A549 (cell line): ENCODE measurements at regions not wholly inside any gene's neighbourhood (a gene's known extent, or its start where the extent isn't known, plus 50 kb on each side); places are given as distances from the start of the nearest gene placed in this dataset.

ENCODE experiments used
- ATAC-seq, 2 experiments: fragments of 200-7000 bp in 1 of 2; fragments of >200 bp in 1 of 2; cut with Nextera tagmentation in 1 of 2; cut with Tn5 transposase in 1 of 2; 3 replicates each; pipeline versions ENCODE4 v1.8.0 to v1.9.1; 2018 to 2020; ENCODE audit warnings: mild to moderate bottlenecking in 1 of 2, moderate library complexity in 1 of 2
- CTCF ChIA-PET: fragments of 300-600 bp; sonication (Branson Sonifier 250); formaldehyde crosslinking; extraction: SDS; loops from one replicate; lab custom pipeline; 2021; ENCODE audit warnings: antibody characterized with exemption, inconsistent platforms; lab: Yijun Ruan, JAX
- POLR2A ChIA-PET: fragments of 350-600 bp; formaldehyde crosslinking; extraction: SDS; loops from one replicate; lab custom pipeline; 2021; ENCODE audit warnings: antibody characterized with exemption, inconsistent platforms; lab: Yijun Ruan, JAX
- DNase-seq, 2 experiments: peaks; one replicate each; pipeline versions ENCODE4 v3.0.0 to v3.0.0-alpha.2; 2011 to 2016; ENCODE audit warnings: low read depth in 1 of 2, low spot score in 1 of 2
- FAIRE-seq: peaks from 2 replicates; lab custom pipeline; 2011; peaks lifted over from hg19 to GRCh38; lab: Jason Lieb, UNC
- H3K27ac ChIP-seq, 2 experiments: fragments of >200 bp; sonication (Bioruptor Twin); formaldehyde crosslinking; 3 replicates each; pipeline ENCODE4 v1.5.1; 2016 to 2017
- H3K4me1 ChIP-seq: fragments of >200 bp; sonication (Bioruptor Twin); formaldehyde crosslinking; 3 replicates; pipeline ENCODE4 v1.6.1; 2016
- H3K4me2 ChIP-seq: fragments of >200 bp; sonication (Bioruptor Twin); formaldehyde crosslinking; 3 replicates; pipeline ENCODE4 v1.6.1; 2016
- H3K4me3 ChIP-seq: fragments of >200 bp; sonication (Bioruptor Twin); formaldehyde crosslinking; 3 replicates; pipeline ENCODE4 v1.5.1; 2016
- H3K9me3 ChIP-seq: fragments of >200 bp; sonication (Bioruptor Twin); formaldehyde crosslinking; 3 replicates; pipeline ENCODE4 v1.6.1; 2016
- ATOH8 ChIP-seq: fragments of 250-450 bp; sonication (Bioruptor Pico); IDR thresholded peaks from 2 replicates; pipeline ENCODE4 v1.5.0; 2020; ENCODE audit warnings: low read depth, mild to moderate bottlenecking, moderate library complexity
- BHLHE40 ChIP-seq: IDR thresholded peaks from 2 replicates; pipeline ENCODE4 v1.6.1; 2012; ENCODE audit warnings: low read depth, low read length, inconsistent platforms
- CHD2 ChIP-seq: fragments of 150-350 bp; IDR thresholded peaks from 2 replicates; pipeline ENCODE4 v1.6.1; 2014; ENCODE audit warnings: low read length; ENCODE audit not compliant: partially characterized antibody
- CHD4 ChIP-seq: fragments of 200-600 bp; sonication (generic); IDR thresholded peaks from 2 replicates; pipeline ENCODE4 v1.6.1; 2016; ENCODE audit warnings: antibody characterized with exemption, mild to moderate bottlenecking, borderline replicate concordance
- EHF ChIP-seq: fragments of 250-450 bp; sonication (Bioruptor Pico); IDR thresholded peaks from 2 replicates; pipeline ENCODE4 v1.5.0; 2020; ENCODE audit warnings: mild to moderate bottlenecking
- ESRRA ChIP-seq: fragments of 150-350 bp; IDR thresholded peaks from 2 replicates; pipeline ENCODE4 v1.6.1; 2014; ENCODE audit warnings: mild to moderate bottlenecking, low read length, borderline replicate concordance
- FOSB ChIP-seq: fragments of 250-450 bp; sonication (Bioruptor Pico); IDR thresholded peaks from 2 replicates; pipeline ENCODE4 v1.5.0; 2020; ENCODE audit warnings: mild to moderate bottlenecking, moderate library complexity
- HDAC2 ChIP-seq: fragments of 200-600 bp; sonication (generic); IDR thresholded peaks from 2 replicates; pipeline ENCODE4 v1.6.1; 2016
- HOXB13 ChIP-seq: fragments of 250-450 bp; sonication (Bioruptor Pico); IDR thresholded peaks from 2 replicates; pipeline ENCODE4 v1.5.0; 2020; ENCODE audit warnings: low read depth, mild to moderate bottlenecking, moderate library complexity
- HOXB5 ChIP-seq: fragments of 250-450 bp; sonication (Bioruptor Pico); IDR thresholded peaks from 2 replicates; pipeline ENCODE4 v1.5.0; 2020; ENCODE audit warnings: mild to moderate bottlenecking, moderate library complexity
- KDM1A ChIP-seq: fragments of 200-600 bp; sonication (generic); IDR thresholded peaks from 2 replicates; pipeline ENCODE4 v1.6.1; 2016; ENCODE audit warnings: low read depth, mild to moderate bottlenecking
- KDM5A ChIP-seq: fragments of 200-600 bp; sonication (generic); IDR thresholded peaks from 2 replicates; pipeline ENCODE4 v1.6.1; 2016; ENCODE audit warnings: antibody characterized with exemption, mild to moderate bottlenecking
- MAFK ChIP-seq: fragments of 450-650 bp; IDR thresholded peaks from 2 replicates; pipeline ENCODE4 v1.6.1; 2014; ENCODE audit not compliant: partially characterized antibody
- MAZ ChIP-seq: fragments of 150-350 bp; IDR thresholded peaks from 2 replicates; pipeline ENCODE4 v1.6.1; 2014; ENCODE audit warnings: antibody characterized with exemption, low read depth, low read length, borderline replicate concordance
- NFE2L2 ChIP-seq: fragments of 150-350 bp; conservative IDR thresholded peaks from 2 replicates; pipeline ENCODE4 v1.6.1; 2014; ENCODE audit warnings: low read length
- NPAS2 ChIP-seq: fragments of 250-450 bp; sonication (Bioruptor Pico); IDR thresholded peaks from 2 replicates; pipeline ENCODE4 v1.8.0; 2022; ENCODE audit warnings: mild to moderate bottlenecking, moderate library complexity, borderline replicate concordance
- NR3C1 ChIP-seq: fragments of >200 bp; sonication (Bioruptor Twin); formaldehyde crosslinking; IDR thresholded peaks from 3 replicates; pipeline ENCODE4 v1.6.1; 2017
- POLR2A ChIP-seq: IDR thresholded peaks from 2 replicates; pipeline ENCODE4 v1.6.1; 2012; ENCODE audit warnings: mild to moderate bottlenecking, low read length
- POLR2AphosphoS2 ChIP-seq: conservative IDR thresholded peaks from 2 replicates; pipeline ENCODE4 v1.6.1; 2012; ENCODE audit warnings: low read length, improper control_type of control experiment, inconsistent platforms
- RCOR1 ChIP-seq: fragments of 150-350 bp; IDR thresholded peaks from 2 replicates; pipeline ENCODE4 v1.6.1; 2014; ENCODE audit warnings: antibody characterized with exemption, low read length, low read depth
- RNF2 ChIP-seq: fragments of 200-600 bp; sonication (generic); IDR thresholded peaks from 2 replicates; pipeline ENCODE4 v1.6.1; 2016; ENCODE audit warnings: low read depth, mild to moderate bottlenecking, antibody characterized with exemption, moderate library complexity, borderline replicate concordance
- SMC3 ChIP-seq: fragments of >200 bp; sonication (Bioruptor Twin); formaldehyde crosslinking; IDR thresholded peaks from 3 replicates; pipeline ENCODE4 v1.6.1; 2018; ENCODE audit warnings: inconsistent platforms
- SREBF2 ChIP-seq: fragments of 450-650 bp; IDR thresholded peaks from 2 replicates; pipeline ENCODE4 v1.6.1; 2014; ENCODE audit warnings: mild to moderate bottlenecking, moderate library complexity
- TFCP2L1 ChIP-seq: fragments of 250-450 bp; sonication (Bioruptor Pico); IDR thresholded peaks from 2 replicates; pipeline ENCODE4 v1.5.0; 2021; ENCODE audit warnings: mild to moderate bottlenecking
- TP53 ChIP-seq: fragments of 250-450 bp; sonication (Bioruptor Pico); IDR thresholded peaks from 2 replicates; pipeline ENCODE4 v1.5.0; 2021; ENCODE audit warnings: mild to moderate bottlenecking, moderate library complexity
- ZC3H11A ChIP-seq: fragments of 450-650 bp; IDR thresholded peaks from 2 replicates; pipeline ENCODE4 v1.6.1; 2014; ENCODE audit warnings: antibody characterized with exemption, mild to moderate bottlenecking
- WGBS: methylation state at CpG from one replicate; pipeline ENCODE4 v1.1.6; 2017; ENCODE audit errors: missing lambda C conversion rate; 5-methylcytosine and 5-hydroxymethylcytosine counted together
- TF ChIP-seq, protein P1 (sequence below): IDR thresholded peaks from 2 replicates; pipeline ENCODE4 v1.6.1; 2012; ENCODE audit warnings: low read depth, borderline replicate concordance
- TF ChIP-seq, protein P2 (sequence below): fragments of 250-450 bp; sonication (Bioruptor Pico); IDR thresholded peaks from 2 replicates; pipeline ENCODE4 v1.5.0; 2021; ENCODE audit warnings: mild to moderate bottlenecking, moderate library complexity, borderline replicate concordance
- TF ChIP-seq, protein P3 (sequence below): fragments of >200 bp; sonication (Bioruptor Twin); formaldehyde crosslinking; IDR thresholded peaks from 3 replicates; pipeline ENCODE4 v1.5.1; 2016
- TF ChIP-seq, protein P4 (sequence below): fragments of 150-350 bp; IDR thresholded peaks from 2 replicates; pipeline ENCODE4 v1.6.1; 2014; ENCODE audit warnings: low read depth, mild to moderate bottlenecking, low read length
- TF ChIP-seq, protein P5 (sequence below): fragments of >200 bp; sonication (Bioruptor Twin); formaldehyde crosslinking; IDR thresholded peaks from 2 replicates; pipeline ENCODE4 v1.6.1; 2016

DNA sequence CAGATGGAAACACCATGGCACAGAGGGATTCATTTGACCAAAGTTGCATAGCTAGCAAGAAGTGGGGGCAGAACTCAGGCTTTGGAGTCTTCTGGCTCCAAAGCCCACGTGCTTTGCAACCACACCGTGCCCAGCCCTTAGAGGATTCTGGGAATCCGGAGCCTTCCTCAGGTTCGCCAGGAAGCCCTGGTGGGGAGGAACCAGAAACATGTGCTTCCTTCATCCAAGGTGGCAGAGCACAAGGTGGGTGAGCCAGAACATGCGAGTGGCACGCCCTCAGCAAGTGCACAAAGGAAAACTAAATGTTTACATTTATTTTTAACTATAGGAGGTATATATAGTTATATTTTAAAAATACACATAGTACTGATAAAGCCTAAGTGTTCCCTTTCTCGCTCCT, 151.9 kb upstream of the NECTIN1 start:
- ChIA-PET POLR2A (no interaction called here), CTCF (no interaction called here)
- no peaks in the 10 kb centered on the region for H3K9me3 ChIP-seq
- H3K4me2 ChIP-seq = no peak overlapping the region
- FAIRE-seq = no peak
- no peak for TF ChIP-seq KDM1A
- no peak for TF ChIP-seq MAFK
- TF ChIP-seq NR3C1 = no peak
- no peak for TF ChIP-seq MAZ
- no peak for TF ChIP-seq ZC3H11A
- no peak for TF ChIP-seq EHF (CRISPR knock-in tag)
- TF ChIP-seq, protein P1, sequence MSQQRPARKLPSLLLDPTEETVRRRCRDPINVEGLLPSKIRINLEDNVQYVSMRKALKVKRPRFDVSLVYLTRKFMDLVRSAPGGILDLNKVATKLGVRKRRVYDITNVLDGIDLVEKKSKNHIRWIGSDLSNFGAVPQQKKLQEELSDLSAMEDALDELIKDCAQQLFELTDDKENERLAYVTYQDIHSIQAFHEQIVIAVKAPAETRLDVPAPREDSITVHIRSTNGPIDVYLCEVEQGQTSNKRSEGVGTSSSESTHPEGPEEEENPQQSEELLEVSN = no peak
- no peak for TF ChIP-seq HOXB13 (CRISPR knock-in tag)
- no peak overlapping the region for H3K4me3 ChIP-seq
- no peak overlapping the region for H3K27ac ChIP-seq
- 17% methylated on average over 3 of the region's 7 CpGs for WGBS
- no peak for DNase-seq
- H3K4me1 ChIP-seq = no peaks in the 10 kb centered on the region
- ATAC-seq = no peak

GRCh38 chr11:119880143-119880542, 151.1 kb upstream of the NECTIN1 start:
- WGBS = 10% methylated on average over 4 of the region's 4 CpGs
- no peak overlapping the region for H3K27ac ChIP-seq

GRCh38 chr11:119878990-119879389, 150.0 kb upstream of the NECTIN1 start:
- FAIRE-seq = no peak
- H3K4me1 ChIP-seq = no peaks in the 10 kb centered on the region
- H3K27ac ChIP-seq = no peak overlapping the region
- H3K4me3 ChIP-seq = no peak overlapping the region
- no peak for ATAC-seq
- no peak for DNase-seq
- H3K9me3 ChIP-seq = no peaks in the 10 kb centered on the region
- CTCF ChIA-PET = no interaction called here
- TF ChIP-seq, protein P2, sequence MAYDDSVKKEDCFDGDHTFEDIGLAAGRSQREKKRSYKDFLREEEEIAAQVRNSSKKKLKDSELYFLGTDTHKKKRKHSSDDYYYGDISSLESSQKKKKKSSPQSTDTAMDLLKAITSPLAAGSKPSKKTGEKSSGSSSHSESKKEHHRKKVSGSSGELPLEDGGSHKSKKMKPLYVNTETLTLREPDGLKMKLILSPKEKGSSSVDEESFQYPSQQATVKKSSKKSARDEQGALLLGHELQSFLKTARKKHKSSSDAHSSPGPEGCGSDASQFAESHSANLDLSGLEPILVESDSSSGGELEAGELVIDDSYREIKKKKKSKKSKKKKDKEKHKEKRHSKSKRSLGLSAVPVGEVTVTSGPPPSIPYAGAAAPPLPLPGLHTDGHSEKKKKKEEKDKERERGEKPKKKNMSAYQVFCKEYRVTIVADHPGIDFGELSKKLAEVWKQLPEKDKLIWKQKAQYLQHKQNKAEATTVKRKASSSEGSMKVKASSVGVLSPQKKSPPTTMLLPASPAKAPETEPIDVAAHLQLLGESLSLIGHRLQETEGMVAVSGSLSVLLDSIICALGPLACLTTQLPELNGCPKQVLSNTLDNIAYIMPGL (CRISPR knock-in tag) = no peak
- no peak for TF ChIP-seq NPAS2
- no peak for TF ChIP-seq ATOH8 (CRISPR knock-in tag)
- TF ChIP-seq, protein P3, sequence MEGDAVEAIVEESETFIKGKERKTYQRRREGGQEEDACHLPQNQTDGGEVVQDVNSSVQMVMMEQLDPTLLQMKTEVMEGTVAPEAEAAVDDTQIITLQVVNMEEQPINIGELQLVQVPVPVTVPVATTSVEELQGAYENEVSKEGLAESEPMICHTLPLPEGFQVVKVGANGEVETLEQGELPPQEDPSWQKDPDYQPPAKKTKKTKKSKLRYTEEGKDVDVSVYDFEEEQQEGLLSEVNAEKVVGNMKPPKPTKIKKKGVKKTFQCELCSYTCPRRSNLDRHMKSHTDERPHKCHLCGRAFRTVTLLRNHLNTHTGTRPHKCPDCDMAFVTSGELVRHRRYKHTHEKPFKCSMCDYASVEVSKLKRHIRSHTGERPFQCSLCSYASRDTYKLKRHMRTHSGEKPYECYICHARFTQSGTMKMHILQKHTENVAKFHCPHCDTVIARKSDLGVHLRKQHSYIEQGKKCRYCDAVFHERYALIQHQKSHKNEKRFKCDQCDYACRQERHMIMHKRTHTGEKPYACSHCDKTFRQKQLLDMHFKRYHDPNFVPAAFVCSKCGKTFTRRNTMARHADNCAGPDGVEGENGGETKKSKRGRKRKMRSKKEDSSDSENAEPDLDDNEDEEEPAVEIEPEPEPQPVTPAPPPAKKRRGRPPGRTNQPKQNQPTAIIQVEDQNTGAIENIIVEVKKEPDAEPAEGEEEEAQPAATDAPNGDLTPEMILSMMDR = no peak
- TF ChIP-seq CHD2 = no peak
- TF ChIP-seq, all 56 proteins: peak for 0
- 6% methylated on average over 6 of the region's 6 CpGs for WGBS
- no peak overlapping the region for H3K4me2 ChIP-seq
- POLR2A ChIA-PET = no interaction called here

More at GRCh38 chr11:119880143-119880542, 151.1 kb upstream of the NECTIN1 start:
- DNase-seq = no peak
- no peak for ATAC-seq
- Histone ChIP-seq H3K4me3 (no peak overlapping the region), H3K9me3 (no peaks in the 10 kb centered on the region), H3K4me2 (no peak overlapping the region), H3K4me1 (no peaks in the 10 kb centered on the region)
- POLR2A ChIA-PET = no interaction called here
- FAIRE-seq = no peak
- CTCF ChIA-PET = no interaction called here
- TF ChIP-seq TFCP2L1 (CRISPR knock-in tag) (no peak), ESRRA (no peak), HOXB5 (no peak), SREBF2 (no peak), HDAC2 (no peak), KDM5A (no peak), CHD4 (no peak), POLR2A (no peak), RCOR1 (no peak), NFE2L2 (no peak), RNF2 (no peak), ATOH8 (CRISPR knock-in tag) (no peak), FOSB (CRISPR knock-in tag) (no peak), SMC3 (no peak), BHLHE40 (no peak), TP53 (no peak), POLR2AphosphoS2 (no peak), MAZ (no peak)
- TF ChIP-seq, protein P4, sequence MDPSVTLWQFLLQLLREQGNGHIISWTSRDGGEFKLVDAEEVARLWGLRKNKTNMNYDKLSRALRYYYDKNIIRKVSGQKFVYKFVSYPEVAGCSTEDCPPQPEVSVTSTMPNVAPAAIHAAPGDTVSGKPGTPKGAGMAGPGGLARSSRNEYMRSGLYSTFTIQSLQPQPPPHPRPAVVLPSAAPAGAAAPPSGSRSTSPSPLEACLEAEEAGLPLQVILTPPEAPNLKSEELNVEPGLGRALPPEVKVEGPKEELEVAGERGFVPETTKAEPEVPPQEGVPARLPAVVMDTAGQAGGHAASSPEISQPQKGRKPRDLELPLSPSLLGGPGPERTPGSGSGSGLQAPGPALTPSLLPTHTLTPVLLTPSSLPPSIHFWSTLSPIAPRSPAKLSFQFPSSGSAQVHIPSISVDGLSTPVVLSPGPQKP = no peak
- TF ChIP-seq, protein P5, sequence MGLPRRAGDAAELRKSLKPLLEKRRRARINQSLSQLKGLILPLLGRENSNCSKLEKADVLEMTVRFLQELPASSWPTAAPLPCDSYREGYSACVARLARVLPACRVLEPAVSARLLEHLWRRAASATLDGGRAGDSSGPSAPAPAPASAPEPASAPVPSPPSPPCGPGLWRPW = no peak
